GM23338 (cell line): ENCODE measurements at regions not wholly inside any gene's neighbourhood (a gene's known extent, or its start where the extent isn't known, plus 50 kb on each side); places are given as distances from the start of the nearest gene placed in this dataset.
"Not testable (repeated sequence)": the region's sequence is repeated elsewhere in the genome, so short reads cannot be mapped to it uniquely, and the experiment has no call there.

Experiments
- ATAC-seq: fragments of 200-7000 bp; cut with Tn5 transposase; 3 replicates; pipeline ENCODE4 v1.9.1; 2020
- DNase-seq: peaks from one replicate; pipeline ENCODE4 v3.0.0-alpha.2; 2015; ENCODE audit warnings: low spot score
- H2AFZ ChIP-seq: fragments of 200-600 bp; sonication (generic); 2 replicates; pipeline ENCODE4 v1.8.0; 2016; ENCODE audit warnings: antibody characterized with exemption, mild to moderate bottlenecking, moderate library complexity
- H3F3A ChIP-seq: fragments of 200-600 bp; sonication (generic); replicated peaks from 2 replicates; pipeline ENCODE4 v1.8.0; 2017; ENCODE audit warnings: antibody characterized with exemption, mixed run types, low read depth
- H3K27ac ChIP-seq: fragments of 200-600 bp; sonication (generic); 2 replicates; pipeline ENCODE4 v1.6.1; 2016; ENCODE audit warnings: low read depth
- H3K27me3 ChIP-seq: fragments of 200-600 bp; sonication (generic); 2 replicates; pipeline ENCODE4 v1.8.0; 2016; ENCODE audit warnings: mild to moderate bottlenecking, mixed run types, moderate library complexity; ENCODE audit not compliant: insufficient read depth
- H3K36me3 ChIP-seq: fragments of 200-600 bp; sonication (generic); 2 replicates; pipeline ENCODE4 v1.8.0; 2016; ENCODE audit warnings: mild to moderate bottlenecking; ENCODE audit not compliant: insufficient read depth
- H3K4me1 ChIP-seq: fragments of 200-600 bp; sonication (generic); 2 replicates; pipeline ENCODE4 v1.8.0; 2016; ENCODE audit warnings: mild to moderate bottlenecking, moderate library complexity; ENCODE audit not compliant: insufficient read depth
- H3K4me2 ChIP-seq: fragments of 200-600 bp; sonication (generic); 2 replicates; pipeline ENCODE4 v1.7.1; 2017; ENCODE audit warnings: mixed run types
- H3K4me3 ChIP-seq: fragments of 200-600 bp; sonication (generic); 2 replicates; pipeline ENCODE4 v1.6.1; 2016; ENCODE audit warnings: mixed run types
- H3K79me2 ChIP-seq: fragments of 200-600 bp; sonication (generic); replicated peaks from 2 replicates; pipeline ENCODE4 v1.8.0; 2017; ENCODE audit warnings: mild to moderate bottlenecking; ENCODE audit not compliant: insufficient read depth
- H3K9me2 ChIP-seq: fragments of 200-600 bp; sonication (generic); 2 replicates; pipeline ENCODE4 v1.8.0; 2017; ENCODE audit not compliant: insufficient read depth
- H4K20me1 ChIP-seq: fragments of 200-600 bp; sonication (generic); replicated peaks from 2 replicates; pipeline ENCODE4 v1.8.0; 2017; ENCODE audit warnings: mild to moderate bottlenecking; ENCODE audit not compliant: insufficient read depth
- H3K27ac Mint-ChIP-seq: 2 replicates; pipeline ENCODE4 v1.8.0; 2020; ENCODE audit warnings: inconsistent platforms, mild to moderate bottlenecking, moderate library complexity, mixed read lengths
- H3K27me3 Mint-ChIP-seq: 3 replicates; pipeline ENCODE4 v1.8.0; 2022; ENCODE audit warnings: low read depth, mild to moderate bottlenecking, moderate library complexity, mixed read lengths, inconsistent platforms; ENCODE audit not compliant: insufficient read depth, poor library complexity
- H3K36me3 Mint-ChIP-seq: 3 replicates; pipeline ENCODE4 v1.8.0; 2021; ENCODE audit warnings: low read depth, mild to moderate bottlenecking, inconsistent platforms, moderate library complexity, mixed read lengths
- H3K4me1 Mint-ChIP-seq: 3 replicates; pipeline ENCODE4 v1.8.0; 2020; ENCODE audit warnings: mild to moderate bottlenecking, inconsistent platforms, mixed read lengths
- H3K4me3 Mint-ChIP-seq: 3 replicates; pipeline ENCODE4 v1.8.0; 2021; ENCODE audit warnings: moderate library complexity, mild to moderate bottlenecking, inconsistent platforms, mixed read lengths
- H3K9me3 Mint-ChIP-seq: 3 replicates; pipeline ENCODE4 v1.8.0; 2020; ENCODE audit warnings: moderate library complexity, mild to moderate bottlenecking, inconsistent platforms, mixed read lengths
- CREB1 ChIP-seq: fragments of 250-450 bp; sonication (Bioruptor Pico); IDR thresholded peaks from 2 replicates; pipeline ENCODE4 v1.5.0; 2020; ENCODE audit warnings: low read depth, mild to moderate bottlenecking, moderate library complexity
- EZH2phosphoT487 ChIP-seq: fragments of 200-600 bp; sonication (generic); IDR thresholded peaks from one replicate; pipeline ENCODE4 v1.8.1; 2018; ENCODE audit warnings: antibody characterized with exemption; ENCODE audit not compliant: unreplicated experiment
- JUNB ChIP-seq: IDR thresholded peaks from one replicate; pipeline ENCODE4 v1.6.1; 2016; ENCODE audit warnings: antibody characterized with exemption; ENCODE audit not compliant: unreplicated experiment
- NANOG ChIP-seq: IDR thresholded peaks from 2 replicates; pipeline ENCODE4 v1.6.1; 2016; ENCODE audit warnings: antibody characterized with exemption, borderline replicate concordance
- POLR2AphosphoS5 ChIP-seq: IDR thresholded peaks from 2 replicates; pipeline ENCODE4 v1.6.1; 2016; ENCODE audit warnings: antibody characterized with exemption, low read depth
- STAT1 ChIP-seq: IDR thresholded peaks from one replicate; pipeline ENCODE4 v1.6.1; 2016; ENCODE audit warnings: antibody characterized with exemption; ENCODE audit not compliant: unreplicated experiment
- ZNF114 ChIP-seq: fragments of 250-450 bp; sonication (Bioruptor Pico); IDR thresholded peaks from 2 replicates; pipeline ENCODE4 v1.5.0; 2020; ENCODE audit warnings: mild to moderate bottlenecking, moderate library complexity
- ZNF331 ChIP-seq: fragments of 250-450 bp; sonication (Bioruptor Pico); IDR thresholded peaks from 2 replicates; pipeline ENCODE4 v1.5.0; 2020; ENCODE audit warnings: low read depth, mild to moderate bottlenecking, moderate library complexity
- TF ChIP-seq, protein P1 (sequence below), 2 experiments: fragments of 200-600 bp in 1 of 2; sonication (generic) in 1 of 2; conservative IDR thresholded peaks; 2 replicates each; pipeline versions ENCODE4 v1.5.1 to v1.6.1; 2016 to 2017; ENCODE audit warnings: antibody characterized with exemption in 2 of 2, low read depth in 2 of 2, mild to moderate bottlenecking in 2 of 2, moderate library complexity in 1 of 2
- TF ChIP-seq, protein P2 (sequence below): fragments of 250-450 bp; sonication (Bioruptor Pico); IDR thresholded peaks from 2 replicates; pipeline ENCODE4 v1.5.0; 2020; ENCODE audit warnings: mild to moderate bottlenecking, moderate library complexity
- TF ChIP-seq, protein P3 (sequence below): IDR thresholded peaks from 2 replicates; pipeline ENCODE4 v1.6.1; 2016; ENCODE audit warnings: antibody characterized with exemption

DNA sequence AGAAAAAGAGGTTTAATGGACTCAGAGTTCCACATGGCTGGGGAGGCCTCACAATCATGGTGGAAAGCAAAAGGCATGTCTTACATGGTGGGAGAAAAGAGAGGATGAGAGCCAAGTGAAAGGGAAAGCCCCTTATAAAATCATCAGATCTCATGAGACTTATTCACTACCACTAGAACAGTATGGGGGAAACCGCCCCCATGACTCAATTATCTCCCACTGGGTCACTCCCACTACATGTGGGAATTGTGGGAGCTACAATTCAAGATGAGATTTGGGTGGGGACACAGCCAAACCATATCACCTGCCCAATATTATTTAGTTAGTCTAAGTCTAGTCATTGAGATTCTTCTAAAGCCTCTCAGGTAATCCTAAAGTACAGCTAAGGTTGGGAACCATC is 66.1 kb upstream of the HSPB3 start:
- not testable (repeated sequence) for ATAC-seq, H3K9me3 Mint-ChIP-seq, H3K4me3 Mint-ChIP-seq, H3F3A ChIP-seq, H3K79me2 ChIP-seq, H3K4me1 Mint-ChIP-seq, H3K27ac ChIP-seq, H3K9me2 ChIP-seq, H4K20me1 ChIP-seq, H2AFZ ChIP-seq, H3K36me3 ChIP-seq, H3K36me3 Mint-ChIP-seq, H3K27ac Mint-ChIP-seq, H3K4me3 ChIP-seq, H3K27me3 ChIP-seq, DNase-seq, H3K27me3 Mint-ChIP-seq, H3K4me2 ChIP-seq
- peaks cover 11% of the 10 kb centered on the region; the same call in 1 of the 2 replicates for H3K4me1 ChIP-seq

GRCh38 chr5:54388811-54389210 is 66.7 kb upstream of the HSPB3 start:
- H3K4me3 Mint-ChIP-seq = no peak overlapping the region
- no peak overlapping the region for H3K4me2 ChIP-seq
- H3K4me1 ChIP-seq = peaks cover 11% of the 10 kb centered on the region; the same call in 1 of the 2 replicates
- no peaks in the 10 kb centered on the region for H3K27me3 Mint-ChIP-seq
- no peak overlapping the region for H2AFZ ChIP-seq
- H3K36me3 ChIP-seq = no peaks in the 10 kb centered on the region; the same call in 1 of the 2 replicates
- no peaks in the 10 kb centered on the region for H3K79me2 ChIP-seq
- H3K27me3 ChIP-seq = no peaks in the 10 kb centered on the region
- peaks cover 5% of the 10 kb centered on the region for H3K4me1 Mint-ChIP-seq
- H4K20me1 ChIP-seq = no peaks in the 10 kb centered on the region
- TF ChIP-seq, protein P1, sequence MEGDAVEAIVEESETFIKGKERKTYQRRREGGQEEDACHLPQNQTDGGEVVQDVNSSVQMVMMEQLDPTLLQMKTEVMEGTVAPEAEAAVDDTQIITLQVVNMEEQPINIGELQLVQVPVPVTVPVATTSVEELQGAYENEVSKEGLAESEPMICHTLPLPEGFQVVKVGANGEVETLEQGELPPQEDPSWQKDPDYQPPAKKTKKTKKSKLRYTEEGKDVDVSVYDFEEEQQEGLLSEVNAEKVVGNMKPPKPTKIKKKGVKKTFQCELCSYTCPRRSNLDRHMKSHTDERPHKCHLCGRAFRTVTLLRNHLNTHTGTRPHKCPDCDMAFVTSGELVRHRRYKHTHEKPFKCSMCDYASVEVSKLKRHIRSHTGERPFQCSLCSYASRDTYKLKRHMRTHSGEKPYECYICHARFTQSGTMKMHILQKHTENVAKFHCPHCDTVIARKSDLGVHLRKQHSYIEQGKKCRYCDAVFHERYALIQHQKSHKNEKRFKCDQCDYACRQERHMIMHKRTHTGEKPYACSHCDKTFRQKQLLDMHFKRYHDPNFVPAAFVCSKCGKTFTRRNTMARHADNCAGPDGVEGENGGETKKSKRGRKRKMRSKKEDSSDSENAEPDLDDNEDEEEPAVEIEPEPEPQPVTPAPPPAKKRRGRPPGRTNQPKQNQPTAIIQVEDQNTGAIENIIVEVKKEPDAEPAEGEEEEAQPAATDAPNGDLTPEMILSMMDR (conservative IDR thresholded peaks at IDR 0.05; ENCODE audit: low read depth in 2 of 2) = no peak
- TF ChIP-seq, protein P2, sequence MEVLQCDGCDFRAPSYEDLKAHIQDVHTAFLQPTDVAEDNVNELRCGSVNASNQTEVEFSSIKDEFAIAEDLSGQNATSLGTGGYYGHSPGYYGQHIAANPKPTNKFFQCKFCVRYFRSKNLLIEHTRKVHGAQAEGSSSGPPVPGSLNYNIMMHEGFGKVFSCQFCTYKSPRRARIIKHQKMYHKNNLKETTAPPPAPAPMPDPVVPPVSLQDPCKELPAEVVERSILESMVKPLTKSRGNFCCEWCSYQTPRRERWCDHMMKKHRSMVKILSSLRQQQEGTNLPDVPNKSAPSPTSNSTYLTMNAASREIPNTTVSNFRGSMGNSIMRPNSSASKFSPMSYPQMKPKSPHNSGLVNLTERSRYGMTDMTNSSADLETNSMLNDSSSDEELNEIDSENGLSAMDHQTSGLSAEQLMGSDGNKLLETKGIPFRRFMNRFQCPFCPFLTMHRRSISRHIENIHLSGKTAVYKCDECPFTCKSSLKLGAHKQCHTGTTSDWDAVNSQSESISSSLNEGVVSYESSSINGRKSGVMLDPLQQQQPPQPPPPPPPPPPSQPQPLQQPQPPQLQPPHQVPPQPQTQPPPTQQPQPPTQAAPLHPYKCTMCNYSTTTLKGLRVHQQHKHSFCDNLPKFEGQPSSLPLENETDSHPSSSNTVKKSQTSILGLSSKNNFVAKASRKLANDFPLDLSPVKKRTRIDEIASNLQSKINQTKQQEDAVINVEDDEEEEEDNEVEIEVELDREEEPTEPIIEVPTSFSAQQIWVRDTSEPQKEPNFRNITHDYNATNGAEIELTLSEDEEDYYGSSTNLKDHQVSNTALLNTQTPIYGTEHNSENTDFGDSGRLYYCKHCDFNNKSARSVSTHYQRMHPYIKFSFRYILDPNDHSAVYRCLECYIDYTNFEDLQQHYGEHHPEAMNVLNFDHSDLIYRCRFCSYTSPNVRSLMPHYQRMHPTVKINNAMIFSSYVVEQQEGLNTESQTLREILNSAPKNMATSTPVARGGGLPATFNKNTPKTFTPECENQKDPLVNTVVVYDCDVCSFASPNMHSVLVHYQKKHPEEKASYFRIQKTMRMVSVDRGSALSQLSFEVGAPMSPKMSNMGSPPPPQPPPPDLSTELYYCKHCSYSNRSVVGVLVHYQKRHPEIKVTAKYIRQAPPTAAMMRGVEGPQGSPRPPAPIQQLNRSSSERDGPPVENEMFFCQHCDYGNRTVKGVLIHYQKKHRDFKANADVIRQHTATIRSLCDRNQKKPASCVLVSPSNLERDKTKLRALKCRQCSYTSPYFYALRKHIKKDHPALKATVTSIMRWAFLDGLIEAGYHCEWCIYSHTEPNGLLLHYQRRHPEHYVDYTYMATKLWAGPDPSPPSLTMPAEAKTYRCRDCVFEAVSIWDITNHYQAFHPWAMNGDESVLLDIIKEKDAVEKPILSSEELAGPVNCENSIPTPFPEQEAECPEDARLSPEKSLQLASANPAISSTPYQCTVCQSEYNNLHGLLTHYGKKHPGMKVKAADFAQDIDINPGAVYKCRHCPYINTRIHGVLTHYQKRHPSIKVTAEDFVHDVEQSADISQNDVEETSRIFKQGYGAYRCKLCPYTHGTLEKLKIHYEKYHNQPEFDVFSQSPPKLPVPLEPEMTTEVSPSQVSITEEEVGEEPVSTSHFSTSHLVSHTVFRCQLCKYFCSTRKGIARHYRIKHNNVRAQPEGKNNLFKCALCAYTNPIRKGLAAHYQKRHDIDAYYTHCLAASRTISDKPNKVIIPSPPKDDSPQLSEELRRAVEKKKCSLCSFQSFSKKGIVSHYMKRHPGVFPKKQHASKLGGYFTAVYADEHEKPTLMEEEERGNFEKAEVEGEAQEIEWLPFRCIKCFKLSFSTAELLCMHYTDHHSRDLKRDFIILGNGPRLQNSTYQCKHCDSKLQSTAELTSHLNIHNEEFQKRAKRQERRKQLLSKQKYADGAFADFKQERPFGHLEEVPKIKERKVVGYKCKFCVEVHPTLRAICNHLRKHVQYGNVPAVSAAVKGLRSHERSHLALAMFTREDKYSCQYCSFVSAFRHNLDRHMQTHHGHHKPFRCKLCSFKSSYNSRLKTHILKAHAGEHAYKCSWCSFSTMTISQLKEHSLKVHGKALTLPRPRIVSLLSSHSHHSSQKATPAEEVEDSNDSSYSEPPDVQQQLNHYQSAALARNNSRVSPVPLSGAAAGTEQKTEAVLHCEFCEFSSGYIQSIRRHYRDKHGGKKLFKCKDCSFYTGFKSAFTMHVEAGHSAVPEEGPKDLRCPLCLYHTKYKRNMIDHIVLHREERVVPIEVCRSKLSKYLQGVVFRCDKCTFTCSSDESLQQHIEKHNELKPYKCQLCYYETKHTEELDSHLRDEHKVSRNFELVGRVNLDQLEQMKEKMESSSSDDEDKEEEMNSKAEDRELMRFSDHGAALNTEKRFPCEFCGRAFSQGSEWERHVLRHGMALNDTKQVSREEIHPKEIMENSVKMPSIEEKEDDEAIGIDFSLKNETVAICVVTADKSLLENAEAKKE = no peak
- TF ChIP-seq ZNF114 (no peak), STAT1 (no peak), CREB1 (CRISPR knock-in tag) (no peak), EZH2phosphoT487 (no peak), POLR2AphosphoS5 (no peak), NANOG (no peak), JUNB (no peak), ZNF331 (CRISPR knock-in tag) (no peak)
- TF ChIP-seq, protein P3, sequence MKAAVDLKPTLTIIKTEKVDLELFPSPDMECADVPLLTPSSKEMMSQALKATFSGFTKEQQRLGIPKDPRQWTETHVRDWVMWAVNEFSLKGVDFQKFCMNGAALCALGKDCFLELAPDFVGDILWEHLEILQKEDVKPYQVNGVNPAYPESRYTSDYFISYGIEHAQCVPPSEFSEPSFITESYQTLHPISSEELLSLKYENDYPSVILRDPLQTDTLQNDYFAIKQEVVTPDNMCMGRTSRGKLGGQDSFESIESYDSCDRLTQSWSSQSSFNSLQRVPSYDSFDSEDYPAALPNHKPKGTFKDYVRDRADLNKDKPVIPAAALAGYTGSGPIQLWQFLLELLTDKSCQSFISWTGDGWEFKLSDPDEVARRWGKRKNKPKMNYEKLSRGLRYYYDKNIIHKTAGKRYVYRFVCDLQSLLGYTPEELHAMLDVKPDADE = no peak
- no peaks in the 10 kb centered on the region; the same call in 2 of the 3 replicates for H3K9me3 Mint-ChIP-seq
- H3K27ac Mint-ChIP-seq = no peak overlapping the region
- H3K9me2 ChIP-seq = 0 out of 2 replicates have a peak, but pooled peaks cover 3% of the 10 kb centered on the region
- no peak overlapping the region for H3K27ac ChIP-seq
- no peak overlapping the region for H3K4me3 ChIP-seq
- ATAC-seq (no peak), DNase-seq (no peak)
- no peaks in the 10 kb centered on the region for H3K36me3 Mint-ChIP-seq
- H3F3A ChIP-seq = no peaks in the 10 kb centered on the region
